ENCODE measurements at regions not wholly inside any gene's neighbourhood (a gene's known extent, or its start where the extent isn't known, plus 50 kb on each side); places are given as distances from the start of the nearest gene placed in this dataset.

DNA sequence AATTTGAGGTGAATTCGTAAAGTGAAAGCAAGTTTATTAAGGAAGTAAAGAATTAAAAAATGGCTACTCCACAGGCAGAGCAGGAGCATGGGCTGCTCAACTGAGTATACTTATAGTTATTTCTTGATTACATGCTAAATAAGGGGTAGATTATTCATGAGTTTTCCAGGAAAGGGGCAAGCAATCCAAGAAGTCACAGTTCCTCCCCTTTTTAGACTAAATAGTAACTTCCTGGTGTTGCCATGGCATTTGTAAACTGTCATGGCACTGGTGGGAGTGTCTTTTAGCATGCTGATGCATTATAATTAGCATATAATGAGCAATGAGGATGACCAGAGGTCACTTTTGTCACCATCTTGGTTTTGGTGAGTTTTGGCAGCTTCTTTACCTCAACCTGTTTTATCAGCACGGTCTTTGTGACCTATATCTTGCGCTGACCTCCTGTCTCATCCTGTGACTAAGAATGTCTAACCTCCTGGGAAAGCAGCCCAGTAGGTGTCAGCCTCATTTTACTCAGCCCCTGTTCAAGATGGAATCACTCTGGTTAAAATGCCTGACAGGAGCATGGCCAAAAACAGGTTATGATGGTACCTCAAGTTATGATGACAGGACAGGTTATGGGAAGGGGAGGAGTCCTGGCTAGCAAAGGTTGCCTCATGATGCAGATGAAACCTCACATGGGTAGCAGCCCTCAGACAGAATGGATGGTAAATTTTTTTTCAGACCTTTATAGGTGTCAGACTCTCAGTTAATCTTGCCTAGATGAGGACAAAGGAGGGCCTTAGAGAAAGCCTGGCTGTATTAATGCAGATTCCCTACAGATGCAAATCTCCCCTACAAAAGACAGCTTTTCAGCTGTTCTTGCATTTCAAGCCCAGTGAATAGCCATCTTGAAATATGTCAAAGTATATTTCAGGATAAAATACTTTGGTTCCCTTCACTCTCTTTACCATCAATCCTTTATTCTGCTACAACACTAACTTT lies 49.7 kb downstream of the SIPA1L2 start:
- no peak for DNase-seq (ENCODE audit: low spot score)
- no peaks in the 10 kb centered on the region for H3K36me3 ChIP-seq
- no peaks in the 10 kb centered on the region for H3K9me3 ChIP-seq
- peak overlapping the region in 1 of 2 donors; percentile 32 for H3K27ac ChIP-seq
- TF ChIP-seq, protein P1, sequence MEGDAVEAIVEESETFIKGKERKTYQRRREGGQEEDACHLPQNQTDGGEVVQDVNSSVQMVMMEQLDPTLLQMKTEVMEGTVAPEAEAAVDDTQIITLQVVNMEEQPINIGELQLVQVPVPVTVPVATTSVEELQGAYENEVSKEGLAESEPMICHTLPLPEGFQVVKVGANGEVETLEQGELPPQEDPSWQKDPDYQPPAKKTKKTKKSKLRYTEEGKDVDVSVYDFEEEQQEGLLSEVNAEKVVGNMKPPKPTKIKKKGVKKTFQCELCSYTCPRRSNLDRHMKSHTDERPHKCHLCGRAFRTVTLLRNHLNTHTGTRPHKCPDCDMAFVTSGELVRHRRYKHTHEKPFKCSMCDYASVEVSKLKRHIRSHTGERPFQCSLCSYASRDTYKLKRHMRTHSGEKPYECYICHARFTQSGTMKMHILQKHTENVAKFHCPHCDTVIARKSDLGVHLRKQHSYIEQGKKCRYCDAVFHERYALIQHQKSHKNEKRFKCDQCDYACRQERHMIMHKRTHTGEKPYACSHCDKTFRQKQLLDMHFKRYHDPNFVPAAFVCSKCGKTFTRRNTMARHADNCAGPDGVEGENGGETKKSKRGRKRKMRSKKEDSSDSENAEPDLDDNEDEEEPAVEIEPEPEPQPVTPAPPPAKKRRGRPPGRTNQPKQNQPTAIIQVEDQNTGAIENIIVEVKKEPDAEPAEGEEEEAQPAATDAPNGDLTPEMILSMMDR (IDR thresholded peaks at IDR 0.05) = no peak
- peaks cover 3 to 41% of the 10 kb centered on the region in 2 donors for H3K4me1 ChIP-seq
- no peak overlapping the region for H3K4me3 ChIP-seq
- H3K27me3 ChIP-seq = no peaks in the 10 kb centered on the region

DNA sequence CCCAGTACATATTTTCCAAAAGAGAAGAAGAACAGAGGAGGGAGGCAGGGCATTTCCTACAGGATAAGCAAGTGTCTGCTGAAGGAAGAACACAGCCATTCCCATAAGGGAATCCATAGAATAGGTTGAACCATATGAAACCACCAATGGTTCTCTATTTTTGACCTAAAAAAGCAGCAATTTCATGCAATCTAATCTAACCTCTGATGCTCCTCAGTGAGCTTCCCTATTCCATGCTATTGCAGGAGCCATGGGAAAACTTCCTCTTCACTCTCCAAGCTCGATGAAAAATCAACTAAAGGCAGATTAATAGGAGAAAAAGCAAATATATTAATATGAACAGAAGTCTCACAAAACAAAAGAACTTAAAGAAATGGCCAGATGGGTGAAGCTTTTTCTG lies 50.5 kb downstream of the SIPA1L2 start:
- H3K27me3 ChIP-seq = no peaks in the 10 kb centered on the region
- no peak overlapping the region for H3K4me3 ChIP-seq
- H3K4me1 ChIP-seq = peaks cover 3 to 41% of the 10 kb centered on the region in 2 donors
- no peak for DNase-seq (ENCODE audit: low spot score)
- H3K36me3 ChIP-seq = no peaks in the 10 kb centered on the region
- TF ChIP-seq, protein P1 (IDR thresholded peaks at IDR 0.05) = no peak
- H3K9me3 ChIP-seq = no peaks in the 10 kb centered on the region
- peak overlapping the region; percentile 25 to 32 for H3K27ac ChIP-seq

DNA sequence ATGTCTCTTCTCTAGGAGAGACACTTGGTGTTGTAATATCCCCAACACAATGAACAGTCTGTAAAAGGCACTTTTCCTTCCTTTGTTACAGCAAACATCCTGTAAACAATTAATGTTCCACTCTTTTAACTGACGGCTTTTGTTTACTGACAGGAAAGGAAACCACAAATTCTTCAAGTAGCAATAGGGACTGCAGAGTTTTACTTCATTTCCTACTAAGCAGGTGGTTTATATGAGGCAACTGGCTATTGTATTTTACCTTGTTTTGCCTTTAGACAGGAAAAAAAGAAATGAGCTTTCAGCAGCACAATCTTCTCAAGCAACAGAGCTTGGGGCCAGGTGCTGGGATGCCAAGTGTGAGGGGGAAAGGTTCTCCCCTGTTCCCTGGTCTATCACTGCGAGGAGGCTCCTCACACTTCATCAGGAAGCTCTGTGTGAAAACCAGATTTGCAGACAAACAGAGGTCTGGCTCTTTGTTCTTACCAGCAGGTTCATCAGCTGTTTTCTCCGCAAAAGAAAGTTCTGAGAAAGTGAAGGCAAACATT lies 51.2 kb downstream of the SIPA1L2 start:
- Histone ChIP-seq H3K4me3 (no peak overlapping the region), H3K27ac (peak overlapping the region; percentile 25 to 32), H3K36me3 (no peaks in the 10 kb centered on the region), H3K27me3 (no peaks in the 10 kb centered on the region), H3K9me3 (no peaks in the 10 kb centered on the region), H3K4me1 (peaks cover 3 to 46% of the 10 kb centered on the region in 2 donors)
- no peak for DNase-seq (ENCODE audit: low spot score)
- TF ChIP-seq, protein P1 (IDR thresholded peaks at IDR 0.05) = no peak

DNA sequence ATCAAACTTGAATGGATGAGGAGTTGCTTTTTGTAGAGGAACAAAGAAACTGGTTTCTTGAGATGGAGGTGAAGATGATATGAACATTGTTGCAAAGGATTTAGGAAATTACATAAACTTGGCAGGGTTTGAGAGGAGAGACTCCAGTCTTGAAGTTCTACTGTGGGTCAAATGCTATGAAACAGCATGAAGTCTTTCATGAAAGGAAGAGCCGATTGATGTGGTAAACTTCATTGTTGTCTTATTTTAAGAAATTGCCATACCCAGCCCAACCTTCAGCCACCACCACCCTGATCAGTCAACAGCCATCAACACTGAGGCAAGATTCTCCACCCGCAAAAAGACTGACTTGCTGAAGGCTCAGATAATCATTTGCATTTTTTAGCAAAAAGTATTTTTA lies 52.2 kb downstream of the SIPA1L2 start:
- TF ChIP-seq, protein P1 (IDR thresholded peaks at IDR 0.05) = no peak
- Histone ChIP-seq H3K36me3 (no peaks in the 10 kb centered on the region), H3K27ac (peak overlapping the region in 1 of 2 donors; percentile 9), H3K9me3 (no peaks in the 10 kb centered on the region), H3K27me3 (no peaks in the 10 kb centered on the region), H3K4me1 (peaks cover 3 to 49% of the 10 kb centered on the region in 2 donors), H3K4me3 (no peak overlapping the region)
- no peak for DNase-seq (ENCODE audit: low spot score)

DNA sequence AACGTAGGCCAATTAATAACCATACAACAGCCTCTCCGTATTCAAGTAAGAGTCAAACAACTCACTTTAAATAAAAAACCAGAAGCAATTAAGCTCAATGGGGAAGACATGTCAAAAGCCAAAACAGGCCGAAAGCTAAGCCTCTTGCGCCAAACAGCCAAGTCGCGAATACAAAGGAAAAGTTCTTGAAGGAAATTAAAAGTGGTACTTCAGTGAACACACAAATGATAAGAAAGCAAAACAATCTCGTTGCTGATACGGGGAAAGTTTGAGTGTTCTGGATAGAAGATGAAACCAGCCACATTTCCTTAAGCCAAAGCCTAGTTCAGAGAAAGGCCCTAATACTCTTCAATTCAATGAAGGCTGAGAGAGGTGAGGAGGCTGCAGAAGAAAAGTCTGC lies 53.4 kb downstream of the SIPA1L2 start:
- Histone ChIP-seq H3K27me3 (no peaks in the 10 kb centered on the region), H3K4me1 (peaks cover 3 to 51% of the 10 kb centered on the region in 2 donors), H3K4me3 (no peak overlapping the region), H3K27ac (peak overlapping the region in 1 of 2 donors; percentile 72), H3K9me3 (no peaks in the 10 kb centered on the region), H3K36me3 (no peaks in the 10 kb centered on the region)
- no peak for DNase-seq (ENCODE audit: low spot score)
- TF ChIP-seq, protein P1 (IDR thresholded peaks at IDR 0.05) = no peak

Measured in right atrium auricular region (tissue), 2 donors.